ENCODE measurements at regions not wholly inside any gene's neighbourhood (a gene's known extent, or its start where the extent isn't known, plus 50 kb on each side); places are given as distances from the start of the nearest gene placed in this dataset.

DNA sequence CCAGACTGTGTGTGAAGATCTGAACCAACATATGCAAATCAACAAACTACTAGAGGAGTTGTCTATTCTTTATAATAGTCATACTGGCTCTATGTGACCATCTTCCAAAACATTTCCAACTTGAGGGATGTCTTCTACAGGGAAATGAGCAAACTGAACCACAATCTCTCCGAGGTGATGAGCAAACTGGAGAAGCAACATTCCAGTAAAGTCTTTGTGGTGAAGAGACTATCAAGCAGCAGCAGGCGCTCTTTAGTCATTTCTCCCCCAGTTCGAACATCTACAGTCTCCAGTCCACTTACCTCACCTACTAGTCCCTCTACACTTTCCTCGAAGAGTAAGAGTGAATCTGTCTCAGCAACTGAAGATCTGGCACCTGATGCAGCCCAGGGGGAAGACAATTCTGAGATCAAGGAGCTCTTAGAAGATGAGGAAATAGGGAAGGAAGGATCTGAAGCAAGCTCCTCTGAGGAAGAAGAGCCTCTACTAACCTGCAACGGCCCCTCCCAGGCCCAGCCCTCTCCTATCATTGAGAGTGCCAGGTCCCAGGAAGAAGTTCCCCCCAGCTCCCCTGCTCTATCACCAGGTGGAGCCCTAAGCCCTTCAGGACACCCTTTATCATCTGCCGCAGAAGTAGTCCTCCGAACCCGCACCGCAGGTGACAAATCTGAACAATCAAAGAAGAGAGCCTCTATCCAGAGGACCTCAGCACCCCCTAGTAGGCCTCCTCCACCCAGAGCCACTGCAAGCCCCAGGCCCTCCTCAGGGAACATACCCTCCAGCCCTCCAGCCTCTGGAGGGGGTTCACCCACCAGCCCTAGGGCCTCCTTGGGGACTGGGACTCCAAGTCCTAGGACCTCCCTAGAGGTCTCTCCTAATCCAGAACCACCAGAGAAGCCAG is 98.1 kb downstream of the HNRNPD start:
- TF ChIP-seq, protein P1, sequence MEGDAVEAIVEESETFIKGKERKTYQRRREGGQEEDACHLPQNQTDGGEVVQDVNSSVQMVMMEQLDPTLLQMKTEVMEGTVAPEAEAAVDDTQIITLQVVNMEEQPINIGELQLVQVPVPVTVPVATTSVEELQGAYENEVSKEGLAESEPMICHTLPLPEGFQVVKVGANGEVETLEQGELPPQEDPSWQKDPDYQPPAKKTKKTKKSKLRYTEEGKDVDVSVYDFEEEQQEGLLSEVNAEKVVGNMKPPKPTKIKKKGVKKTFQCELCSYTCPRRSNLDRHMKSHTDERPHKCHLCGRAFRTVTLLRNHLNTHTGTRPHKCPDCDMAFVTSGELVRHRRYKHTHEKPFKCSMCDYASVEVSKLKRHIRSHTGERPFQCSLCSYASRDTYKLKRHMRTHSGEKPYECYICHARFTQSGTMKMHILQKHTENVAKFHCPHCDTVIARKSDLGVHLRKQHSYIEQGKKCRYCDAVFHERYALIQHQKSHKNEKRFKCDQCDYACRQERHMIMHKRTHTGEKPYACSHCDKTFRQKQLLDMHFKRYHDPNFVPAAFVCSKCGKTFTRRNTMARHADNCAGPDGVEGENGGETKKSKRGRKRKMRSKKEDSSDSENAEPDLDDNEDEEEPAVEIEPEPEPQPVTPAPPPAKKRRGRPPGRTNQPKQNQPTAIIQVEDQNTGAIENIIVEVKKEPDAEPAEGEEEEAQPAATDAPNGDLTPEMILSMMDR (IDR thresholded peaks at IDR 0.05; ENCODE audit: low read length), result peak; percentile 50; the same call in 1 of the 2 replicates
- TF ChIP-seq EZH2 (IDR thresholded peaks at IDR 0.05; ENCODE audit: borderline replicate concordance, low read length), result no peak

Measured in OCI-LY1 (cell line).